GM19035 (cell line): ENCODE measurements at regions not wholly inside any gene's neighbourhood (a gene's known extent, or its start where the extent isn't known, plus 50 kb on each side); places are given as distances from the start of the nearest gene placed in this dataset.

Experiments
- ATAC-seq: cut with Tn5 transposase; IDR thresholded peaks from one replicate; pipeline ENCODE4 v1.9.1; 2021; ENCODE audit not compliant: unreplicated experiment

DNA sequence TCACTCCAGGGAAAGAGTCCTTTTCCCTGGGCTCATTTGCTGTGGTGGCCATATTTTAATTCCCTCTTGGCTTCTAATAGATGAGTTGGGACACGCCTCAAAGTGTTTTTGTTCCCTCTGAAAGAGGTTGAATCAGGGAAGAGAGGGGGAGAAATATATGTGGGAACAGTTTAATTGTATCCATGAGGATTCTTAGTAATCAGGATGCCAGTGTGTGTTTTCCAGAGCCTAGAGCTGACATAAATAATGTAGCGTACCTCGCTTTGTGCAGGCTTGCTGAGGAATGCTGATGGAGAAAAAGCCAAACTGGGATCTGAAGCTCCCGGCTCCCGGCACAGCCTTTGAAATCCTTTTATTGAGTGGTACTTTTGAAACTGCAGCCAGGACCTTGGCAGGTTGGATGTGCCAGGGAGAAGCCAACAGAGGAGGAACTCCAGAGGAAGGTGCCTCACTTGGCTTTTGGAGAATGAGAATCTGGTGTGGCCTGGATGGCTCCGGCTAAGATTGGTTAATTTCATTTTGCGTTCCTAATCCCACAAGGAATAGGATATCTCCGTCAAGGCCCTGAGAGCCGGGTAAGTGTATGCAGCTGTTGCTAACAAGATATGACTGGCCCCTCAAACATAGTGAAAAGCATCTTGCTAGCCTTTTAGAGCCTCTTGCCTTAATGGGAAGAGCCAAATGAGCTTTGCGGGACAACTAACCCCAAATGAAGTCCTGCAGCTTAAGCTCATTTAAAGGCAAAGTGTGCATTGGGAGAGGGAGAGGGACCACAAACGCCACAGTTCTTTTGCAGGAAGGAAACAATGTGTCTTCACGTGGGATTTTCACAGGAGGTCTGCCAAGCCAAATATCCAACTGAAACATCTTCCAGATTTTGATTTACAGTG, 471.1 kb upstream of the WWC1 start:
- ATAC-seq, result no peak

DNA sequence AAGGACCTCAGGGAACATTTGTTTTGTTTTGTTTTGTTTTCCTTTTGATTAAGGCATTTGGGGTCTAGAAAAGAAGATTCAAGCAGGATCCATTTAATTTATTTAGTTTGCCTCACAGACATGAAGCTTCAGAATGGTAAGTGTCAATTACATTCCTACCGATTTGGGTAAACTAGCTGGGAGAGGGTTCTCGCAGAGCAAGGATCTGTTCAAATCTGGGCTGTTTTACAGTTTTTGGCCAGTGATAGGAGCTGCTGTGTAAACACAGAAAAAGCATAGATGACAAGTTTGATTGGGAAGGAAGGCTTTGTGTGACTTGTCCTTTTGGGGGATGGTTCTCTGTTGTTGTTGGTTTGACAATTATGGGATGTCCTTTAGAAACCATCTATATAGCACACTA, 470.3 kb upstream of the WWC1 start:
- no peak for ATAC-seq

DNA sequence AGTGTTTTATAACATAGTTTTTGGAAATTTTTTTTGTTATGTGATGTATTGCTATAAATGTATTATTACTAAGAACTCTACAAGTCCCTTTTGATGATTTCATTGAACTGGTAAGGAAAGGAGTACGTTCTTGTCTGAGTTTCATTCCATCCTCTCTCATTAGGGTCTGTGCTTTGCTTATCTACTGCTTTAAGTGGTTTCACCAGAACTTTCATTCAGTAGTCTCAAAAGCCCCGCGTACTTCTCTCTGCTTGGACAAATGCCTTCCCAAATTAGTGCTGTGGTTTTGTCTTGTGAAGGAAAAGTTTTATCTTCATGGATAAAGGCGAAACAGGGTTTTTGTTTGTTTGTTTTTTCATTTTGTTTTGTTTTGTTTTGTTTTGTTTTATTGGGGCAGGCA, 469.8 kb upstream of the WWC1 start:
- ATAC-seq, result no peak

DNA sequence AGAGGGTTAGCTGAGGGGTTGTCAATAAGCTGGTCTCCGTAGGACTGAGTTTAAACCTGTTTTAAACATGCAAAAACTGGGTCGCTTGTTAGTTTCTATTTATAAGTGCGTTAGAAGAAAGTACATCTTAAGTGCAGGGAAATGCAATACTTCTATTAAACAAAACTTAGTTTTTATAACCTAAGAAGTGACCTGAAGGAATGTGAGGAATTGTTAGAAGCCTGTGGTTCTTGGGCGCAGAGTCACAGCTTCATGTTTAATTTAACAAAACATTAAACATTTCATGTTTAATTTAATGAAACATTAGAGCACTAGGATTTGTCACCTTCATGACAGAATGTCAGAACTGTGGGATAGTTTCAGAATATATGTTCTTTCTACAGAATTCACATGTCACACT, 469.2 kb upstream of the WWC1 start:
- no peak for ATAC-seq

DNA sequence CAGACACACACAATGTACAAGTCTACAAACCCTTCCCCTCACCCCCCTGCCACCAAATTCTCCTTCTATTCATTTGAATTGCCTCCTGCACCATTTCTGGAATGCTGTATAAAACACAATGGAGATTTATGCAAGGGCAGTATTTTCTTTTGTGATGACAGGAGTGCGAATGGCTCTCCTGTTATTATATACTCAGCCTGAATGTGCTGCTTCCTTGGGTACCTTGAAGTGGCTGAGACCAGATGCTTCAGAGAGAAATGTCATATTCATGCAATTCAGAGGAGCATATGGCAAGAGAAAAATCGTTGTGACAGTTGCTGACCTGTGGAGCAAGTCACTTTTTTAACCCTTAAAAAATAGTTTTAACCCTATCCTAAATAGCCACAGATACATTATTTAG, 468.0 kb upstream of the WWC1 start:
- ATAC-seq, result no peak

DNA sequence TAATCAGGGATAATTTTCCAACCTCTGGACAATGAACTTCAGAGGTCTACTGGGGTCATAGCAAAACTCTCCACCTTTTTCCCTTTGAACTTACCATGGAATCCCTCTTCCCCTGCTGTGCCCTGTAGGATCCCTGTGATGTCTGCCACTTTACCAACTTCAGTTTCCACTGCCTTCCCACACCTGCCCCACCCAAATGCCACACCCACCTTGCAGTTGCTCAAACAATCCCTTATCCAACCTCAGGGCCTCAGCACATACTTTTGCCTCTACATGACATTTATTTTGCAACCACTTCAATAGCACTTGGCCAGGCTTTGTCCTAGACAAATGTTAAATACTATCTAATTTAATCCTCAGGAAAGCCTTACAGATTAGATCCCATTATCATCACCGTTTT, 463.7 kb upstream of the WWC1 start:
- ATAC-seq, result no peak

DNA sequence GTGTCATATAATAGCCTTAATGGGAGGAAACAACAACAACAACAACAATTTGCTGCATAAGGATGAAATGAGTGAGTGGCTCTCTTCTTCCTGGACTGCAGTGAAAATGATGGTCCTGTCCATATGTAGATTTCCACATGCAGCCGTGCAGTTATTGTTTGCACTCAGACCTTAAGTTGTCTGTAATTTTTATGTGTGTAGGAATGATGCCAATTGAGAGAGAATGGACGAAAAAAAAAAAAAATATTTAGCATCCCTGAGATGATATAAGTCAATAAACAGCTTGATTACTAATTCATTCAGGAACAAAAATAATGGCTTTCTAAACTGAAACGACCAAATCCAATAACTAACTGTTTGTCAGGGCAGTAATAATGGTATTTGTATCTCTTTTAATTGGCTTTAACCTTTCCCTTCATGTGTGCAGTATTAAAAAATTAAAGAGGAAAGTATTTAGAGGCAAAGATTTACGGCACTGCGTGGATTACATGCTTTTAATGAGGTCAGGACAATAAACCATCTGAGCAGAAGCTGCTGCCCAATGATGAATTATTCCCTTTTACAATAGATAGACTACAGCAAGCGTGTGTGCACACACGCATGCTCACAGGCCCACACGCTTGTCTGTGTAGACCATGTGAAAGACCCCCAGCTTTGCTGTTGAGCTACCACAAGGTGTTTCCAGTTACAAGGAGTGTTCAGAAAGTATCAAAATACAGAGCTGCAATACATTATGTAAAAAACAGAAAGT, 459.5 kb upstream of the WWC1 start:
- ATAC-seq, result no peak

DNA sequence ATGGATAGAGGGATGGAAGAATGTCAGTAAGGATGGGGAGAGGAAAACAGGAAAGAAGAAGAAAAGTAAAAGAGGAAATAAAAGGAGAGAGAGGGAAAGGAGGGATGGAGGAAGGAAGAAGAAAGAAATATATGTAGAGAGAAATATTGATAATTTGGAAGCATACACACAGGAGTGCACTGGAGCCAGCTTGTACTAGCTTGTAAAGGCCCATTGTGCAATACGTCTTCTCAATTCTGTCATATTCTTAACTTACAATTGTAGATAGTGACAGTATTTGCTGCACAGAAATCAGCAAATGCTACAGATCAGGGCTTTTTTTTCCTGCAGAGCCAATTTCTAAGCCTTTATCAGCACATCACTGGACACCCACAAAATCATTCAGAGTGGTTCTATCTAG, 458.8 kb upstream of the WWC1 start:
- ATAC-seq, result no peak

DNA sequence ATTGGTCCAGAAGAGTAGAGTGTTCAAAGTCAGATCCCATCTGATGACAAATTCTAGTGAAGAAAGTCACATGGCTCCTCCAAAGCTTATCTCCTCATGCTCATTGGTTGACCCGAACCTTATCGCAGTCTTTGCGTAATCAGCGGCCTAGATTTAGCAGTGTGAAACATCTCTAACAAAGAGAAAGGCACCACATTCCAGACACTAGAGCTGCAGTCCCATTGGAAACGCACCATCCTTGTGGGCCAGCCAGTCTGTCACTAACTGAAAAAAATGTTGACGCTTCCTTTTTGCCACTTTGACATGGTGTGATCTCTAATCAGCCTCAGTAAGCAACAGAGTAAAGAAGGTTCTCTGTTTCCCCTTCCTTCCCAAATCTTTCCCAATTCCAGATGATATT, 458.0 kb upstream of the WWC1 start:
- no peak for ATAC-seq

DNA sequence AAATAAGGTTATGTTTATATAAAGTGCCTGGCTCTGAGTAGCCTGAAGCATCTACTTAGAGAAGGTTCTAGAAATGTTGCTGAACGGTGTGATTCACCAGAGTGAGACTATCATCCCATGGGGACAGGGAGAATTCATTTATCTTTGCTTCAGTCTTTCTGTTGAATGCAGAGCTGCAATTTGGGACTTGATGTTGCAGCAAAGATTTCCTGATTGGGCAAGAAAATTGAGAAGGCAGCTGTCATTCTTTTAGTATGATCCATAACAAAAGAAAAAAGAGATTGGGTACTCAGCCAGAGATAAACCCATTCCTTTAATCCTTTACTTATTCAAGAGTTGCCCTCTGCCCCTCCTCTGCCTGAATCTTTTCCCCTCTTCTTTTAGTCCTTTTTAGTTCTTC, 456.3 kb upstream of the WWC1 start:
- ATAC-seq, result no peak

DNA sequence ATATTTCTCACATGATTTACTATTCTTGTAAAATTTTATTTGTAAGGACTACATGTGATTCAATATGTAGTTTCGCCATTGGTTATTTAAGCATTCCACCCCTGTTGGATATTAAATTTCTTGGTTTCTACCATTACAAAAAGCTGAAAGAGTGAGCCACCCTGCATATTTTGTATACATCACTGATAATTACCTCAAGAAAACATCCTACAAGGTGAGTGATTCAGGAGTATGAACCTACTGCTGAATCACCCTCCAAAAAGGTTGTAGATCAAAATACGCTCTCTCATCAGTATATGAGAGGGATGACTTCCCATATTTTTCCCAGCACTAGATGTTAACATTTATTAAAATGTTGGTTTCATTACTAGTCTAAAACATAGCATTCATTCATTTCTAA, 454.3 kb upstream of the WWC1 start:
- no peak for ATAC-seq

DNA sequence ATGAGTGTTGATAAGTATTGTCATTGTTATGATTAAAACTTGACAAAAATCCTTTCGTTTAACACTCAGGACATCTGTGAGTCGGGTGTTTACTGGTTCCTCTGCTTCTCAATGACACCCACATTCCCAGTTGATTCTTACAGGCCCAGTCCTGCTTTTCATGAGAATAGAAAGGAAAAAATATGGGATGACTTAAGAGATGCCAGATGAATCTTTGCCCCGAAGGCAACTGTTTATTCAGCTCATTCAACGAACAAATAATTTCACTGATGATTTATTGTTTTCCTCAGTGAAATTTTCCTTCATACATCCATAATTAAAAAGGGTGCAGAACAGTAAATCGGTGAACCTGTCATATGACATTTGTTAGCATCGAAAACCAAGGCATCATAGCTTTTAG, 452.4 kb upstream of the WWC1 start:
- no peak for ATAC-seq

DNA sequence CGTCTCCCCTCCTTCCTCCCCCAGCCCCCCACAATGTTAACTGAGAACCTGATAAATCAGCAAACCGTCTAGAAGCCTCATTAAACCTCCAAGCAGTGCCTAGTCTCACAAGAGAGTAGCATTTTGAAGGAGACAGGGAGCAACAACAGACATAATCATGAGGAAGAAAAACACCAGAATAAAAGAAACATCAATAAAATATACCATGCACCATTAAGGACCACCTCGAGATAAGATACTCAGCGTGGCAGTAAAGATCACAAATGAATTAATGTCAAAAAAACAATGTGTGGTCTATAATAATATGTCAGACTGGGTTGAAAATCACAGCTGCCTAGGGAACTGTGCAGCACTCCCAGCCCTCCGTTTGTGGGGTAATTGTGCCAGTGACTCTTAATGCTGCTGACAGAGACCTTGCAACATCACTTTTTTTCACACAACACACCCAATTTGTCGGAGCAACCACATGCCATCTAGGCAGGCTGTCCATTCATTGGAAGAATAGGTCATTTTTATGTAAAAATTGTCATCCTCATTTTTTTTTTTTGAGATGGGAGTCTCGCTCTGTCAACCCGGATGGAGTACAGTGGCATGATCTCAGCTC, 450.8 kb upstream of the WWC1 start:
- no peak for ATAC-seq

DNA sequence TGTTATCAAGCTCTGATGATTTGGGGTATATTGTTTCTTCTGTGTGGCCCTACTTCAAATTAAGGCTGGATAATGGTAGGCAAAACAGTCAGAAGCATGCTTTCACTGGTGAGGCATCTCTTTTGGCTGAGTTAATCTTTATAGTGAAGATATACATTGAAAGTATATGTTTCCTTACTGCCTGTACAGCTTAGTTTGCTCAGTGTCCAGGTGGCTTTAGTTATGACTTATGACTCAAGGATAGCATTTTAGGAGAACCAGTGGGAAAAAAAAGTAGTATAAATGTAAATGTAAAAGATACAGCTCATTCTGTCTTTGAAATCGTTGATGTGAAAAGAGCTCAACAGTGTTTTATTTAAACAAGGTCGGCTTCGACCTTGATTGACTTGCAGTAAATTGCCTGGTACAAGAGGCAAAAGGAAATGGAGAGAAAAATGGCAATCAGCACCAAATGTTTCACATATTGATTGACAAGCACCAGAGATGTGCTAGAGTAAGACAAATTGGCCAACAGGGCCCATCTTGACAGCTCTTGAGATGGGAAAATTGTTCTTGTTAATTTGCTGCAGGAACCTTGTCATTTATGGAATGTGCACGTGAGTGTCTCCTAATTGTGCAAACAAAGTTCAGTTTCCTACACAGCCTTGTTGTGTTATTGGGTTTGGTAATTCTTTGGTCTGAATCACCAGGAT, 447.4 kb upstream of the WWC1 start:
- no peak for ATAC-seq

DNA sequence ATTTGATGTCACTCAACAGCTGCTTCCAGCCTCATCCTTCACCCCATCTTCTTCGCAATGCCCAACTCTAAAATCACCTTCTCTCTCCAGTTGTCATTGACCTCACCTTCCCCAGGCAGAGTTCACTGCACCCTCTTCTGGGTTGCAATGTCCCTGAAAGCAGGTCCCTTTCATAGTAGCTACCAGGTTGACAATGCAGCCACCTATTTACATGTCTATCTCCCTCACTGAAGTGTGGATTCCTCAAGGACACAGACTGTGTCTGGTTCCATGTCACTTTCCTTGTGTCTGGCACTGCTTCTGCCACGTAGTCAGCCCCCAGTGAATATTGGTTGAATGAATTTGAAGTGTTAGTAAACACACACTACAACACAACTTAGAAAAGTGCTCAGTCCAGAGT, 445.5 kb upstream of the WWC1 start:
- no peak for ATAC-seq

DNA sequence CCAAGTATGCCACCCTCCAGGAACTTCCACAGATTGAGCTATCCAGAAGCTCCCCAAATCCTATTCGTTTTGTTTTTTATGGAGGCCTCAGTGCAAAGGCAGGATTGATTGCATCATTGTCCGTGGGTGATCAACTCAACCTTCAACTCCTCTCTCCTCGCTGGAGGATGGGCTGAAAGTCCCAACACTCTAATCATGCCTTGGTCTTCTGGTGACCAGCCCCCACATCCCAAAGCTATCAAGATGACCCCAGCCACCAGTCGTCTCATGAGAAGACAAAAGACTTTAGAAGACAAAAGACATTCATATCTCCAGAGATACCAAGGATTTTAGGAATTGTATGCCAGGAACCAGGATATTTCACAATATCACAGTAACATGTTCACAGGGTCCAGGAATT, 441.6 kb upstream of the WWC1 start:
- ATAC-seq, result no peak

DNA sequence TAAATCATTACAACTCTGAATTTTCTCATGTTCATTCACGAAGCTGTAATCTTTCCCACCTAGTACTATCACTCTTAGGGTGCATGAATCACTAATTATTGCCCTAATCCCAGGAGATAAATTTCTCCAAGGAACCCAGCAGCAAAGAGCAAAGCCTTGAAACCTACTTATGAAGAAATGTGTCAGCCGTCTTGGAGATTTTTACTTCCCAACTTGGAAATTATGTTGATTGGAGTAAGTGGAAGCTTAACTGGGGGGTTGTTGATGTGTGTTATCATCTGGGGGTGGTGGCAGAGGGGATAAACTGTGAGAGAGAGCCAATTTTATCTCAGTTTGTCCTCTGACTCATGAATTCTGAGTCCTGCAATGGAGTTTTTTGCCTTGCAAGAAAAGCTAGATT, 440.5 kb upstream of the WWC1 start:
- ATAC-seq, result no peak

DNA sequence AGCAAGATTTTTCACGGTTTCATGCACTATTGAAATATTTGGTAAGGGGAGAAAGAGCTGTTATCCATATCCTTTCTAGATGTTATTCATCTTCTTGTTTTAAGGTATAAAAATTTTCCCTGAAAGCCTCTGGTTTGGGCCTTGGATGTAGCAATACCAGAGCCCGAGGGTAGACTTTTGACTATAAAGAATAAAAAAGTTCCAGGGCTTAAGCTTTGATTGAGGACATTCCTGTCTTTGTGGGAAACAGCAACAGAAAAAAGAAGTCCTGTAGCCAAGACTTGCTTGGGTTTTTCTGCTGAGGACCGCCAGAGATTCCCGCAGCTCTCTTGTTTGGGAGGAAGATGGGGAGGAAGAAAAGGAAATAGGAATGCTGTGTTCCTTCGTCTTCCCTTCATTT, 440.0 kb upstream of the WWC1 start:
- ATAC-seq, result no peak

DNA sequence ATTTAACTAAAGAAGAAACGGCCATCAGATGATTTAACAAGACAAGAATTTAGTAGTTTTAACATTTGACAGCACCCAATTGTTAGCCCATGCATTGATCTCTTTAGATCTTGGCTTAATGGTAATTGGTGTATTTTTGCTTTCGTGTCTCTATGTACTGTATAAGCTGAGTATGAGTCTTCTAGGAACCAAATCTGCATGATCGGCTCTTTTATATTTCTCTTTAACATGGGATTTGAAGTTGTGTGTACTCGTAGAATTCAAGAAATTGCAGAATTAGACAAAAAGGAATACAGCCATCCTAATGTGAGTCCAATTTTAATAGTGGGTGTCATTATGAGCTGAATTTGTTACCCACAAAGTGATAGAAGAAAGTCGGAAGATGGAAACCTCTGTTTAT, 438.9 kb upstream of the WWC1 start:
- no peak for ATAC-seq

DNA sequence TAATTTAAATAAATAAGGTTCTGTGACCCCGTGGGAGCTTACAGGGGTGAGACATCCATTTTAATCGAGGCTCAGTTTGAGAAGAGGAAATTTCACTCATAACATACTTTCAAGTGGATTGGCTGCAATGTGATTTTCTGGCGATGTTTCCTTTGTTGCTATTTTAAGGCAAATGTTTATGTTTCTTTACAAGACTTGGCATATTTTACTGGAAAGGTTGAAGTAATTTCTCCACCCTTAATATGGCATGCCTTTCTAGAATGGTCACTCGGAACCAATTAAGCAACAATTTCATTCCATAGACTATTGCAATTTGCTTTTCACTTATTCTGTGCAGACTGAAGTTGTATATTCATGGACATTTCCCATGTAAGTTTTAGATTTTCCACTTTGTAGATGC, 438.0 kb upstream of the WWC1 start:
- ATAC-seq, result no peak

DNA sequence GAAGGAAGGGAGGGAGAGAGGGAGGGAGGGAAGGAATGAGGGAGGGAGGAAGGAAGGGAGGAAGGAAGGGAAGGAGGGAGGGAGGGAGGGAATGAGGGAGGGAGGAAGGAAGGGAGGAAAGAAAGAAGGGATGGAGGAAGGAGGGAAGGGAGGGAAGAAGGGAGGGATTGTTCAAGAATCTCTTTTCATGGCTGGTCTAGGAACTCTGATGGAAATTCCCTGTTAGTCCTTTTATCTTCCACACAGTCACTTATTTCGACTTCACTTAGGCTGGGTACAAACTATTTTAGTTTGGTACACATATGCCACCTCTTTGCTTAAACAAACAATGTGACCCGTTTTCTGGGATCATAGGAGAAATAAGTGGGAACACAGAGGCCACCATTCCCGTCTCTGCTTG, 435.6 kb upstream of the WWC1 start:
- ATAC-seq, result no peak

DNA sequence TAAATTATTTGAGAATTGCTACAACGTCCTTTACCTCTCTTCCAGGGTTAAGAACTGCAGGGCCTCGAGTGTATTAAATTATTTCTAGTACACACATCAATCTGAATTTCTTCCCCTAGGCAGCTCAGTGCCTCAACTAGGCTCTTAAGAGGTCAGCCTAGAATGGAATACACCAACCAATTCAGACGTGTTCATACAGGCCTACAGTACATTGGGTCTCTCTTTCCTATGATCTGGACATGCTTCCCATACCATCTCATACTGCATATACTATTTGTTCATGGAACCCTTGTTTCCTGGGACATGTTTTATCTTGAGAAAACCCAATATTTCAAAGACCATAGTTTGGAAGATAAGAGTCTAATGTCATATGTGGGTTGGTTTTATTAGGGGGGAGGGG, 434.1 kb upstream of the WWC1 start:
- ATAC-seq, result no peak
